Right lobe of liver (tissue), 6 donors: ENCODE measurements at regions not wholly inside any gene's neighbourhood (a gene's known extent, or its start where the extent isn't known, plus 50 kb on each side); places are given as distances from the start of the nearest gene placed in this dataset.

Experiments
- ATAC-seq, 4 donors: fragments of 200-7000 bp; cut with Tn5 transposase; one replicate each; pipeline ENCODE4 v1.9.1; 2020; ENCODE audit warnings: mild to moderate bottlenecking in 4 of 4, moderate library complexity in 4 of 4
- DNase-seq, 3 donors: peaks; one replicate each; pipeline ENCODE4 v3.0.0-alpha.2; 2020
- H3K27ac ChIP-seq, 3 donors: fragments of 200-600 bp; one replicate each; pipeline ENCODE4 v1.8.0; 2022
- H3K27me3 ChIP-seq, 2 donors: fragments of 200-600 bp; one replicate each; pipeline ENCODE4 v1.8.0; 2022
- H3K36me3 ChIP-seq, 4 donors: fragments of 200-600 bp; sonication (generic) in 1 of 4; one replicate each; pipeline versions ENCODE4 v1.5.1 to v1.8.0; 2017 to 2022; ENCODE audit warnings: control low read depth in 1 of 4
- H3K4me1 ChIP-seq, 4 donors: fragments of 200-600 bp; sonication (generic) in 1 of 4; one replicate each; pipeline versions ENCODE4 v1.5.1 to v1.8.0; 2017 to 2022; ENCODE audit warnings: control low read depth in 1 of 4
- H3K4me3 ChIP-seq, 3 donors: fragments of 200-600 bp; one replicate each; pipeline ENCODE4 v1.8.0; 2022
- H3K9me3 ChIP-seq, 4 donors: fragments of 200-600 bp; sonication (generic) in 1 of 4; one replicate each; pipeline versions ENCODE4 v1.5.1 to v1.8.0; 2017 to 2022; ENCODE audit warnings: control low read depth in 1 of 4
- POLR2A ChIP-seq: fragments of 450-650 bp; IDR thresholded peaks from one replicate; pipeline ENCODE4 v1.6.1; 2017; ENCODE audit warnings: antibody characterized with exemption, mild to moderate bottlenecking
- WGBS: methylation state at CpG from one replicate; pipeline ENCODE4 v1.1.6; 2018; ENCODE audit warnings: low coverage, low lambda C conversion rate; ENCODE audit not compliant: insufficient coverage; ENCODE audit errors: missing lambda C conversion rate; 5-methylcytosine and 5-hydroxymethylcytosine counted together
- intact Hi-C, 2 donors: fragments of 100-400 bp; cut with DNase I; formaldehyde crosslinking; loops; one replicate each; pipeline versions ENCODE4 v1.11.2 to v1.14.1; 2022
- TF ChIP-seq, protein P1 (sequence below), 4 donors: fragments of 200-600 bp in 3 of 4; fragments of 450-650 bp in 1 of 4; IDR thresholded peaks; one replicate each; pipeline versions ENCODE4 v1.5.1 to v1.8.0; 2016 to 2022; ENCODE audit warnings: antibody characterized with exemption in 4 of 4, mild to moderate bottlenecking in 2 of 4
- donor health status: DM: no; HTN: yes; CAD: no.
- donor health status: DM: no; HTN: no; CAD: no.
- donor health status: DM: no; HTN: no; CAD: no.
- donor health status: DM: no; HTN: yes; CAD: no.
- donor health status: DM: no; HTN: yes; CAD: no.

DNA sequence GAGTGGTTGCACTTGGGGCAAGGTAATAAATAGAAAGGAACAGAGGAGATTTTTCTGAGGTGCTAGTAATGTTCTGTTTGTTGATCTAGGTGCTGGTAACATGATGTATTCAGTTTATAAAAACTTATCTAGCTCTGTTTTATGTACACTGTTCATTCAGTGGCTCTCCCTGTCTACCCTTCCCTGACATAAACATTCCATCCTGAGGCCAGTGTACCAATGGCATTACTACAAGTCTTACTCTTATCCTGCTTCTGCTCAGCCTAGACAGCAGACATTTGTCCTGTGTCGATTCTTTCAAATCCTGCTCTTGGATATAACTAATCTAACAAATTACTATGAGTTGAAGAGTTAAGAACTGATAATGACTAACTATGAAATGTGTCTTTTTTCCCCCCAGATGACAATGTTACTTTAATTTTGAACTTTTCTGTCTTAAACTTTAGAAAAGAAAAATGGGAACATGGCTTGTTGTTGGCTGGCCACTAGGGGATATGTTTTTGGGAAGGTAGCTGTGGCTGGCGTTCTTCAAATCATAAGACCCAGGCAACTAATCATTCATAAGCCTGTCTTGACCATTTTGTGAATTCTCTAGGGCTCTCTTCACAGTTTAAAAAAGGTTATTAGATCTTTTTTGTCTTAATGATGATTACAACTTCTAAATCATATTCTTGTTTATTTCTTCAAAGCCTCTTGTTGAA lies 390.9 kb downstream of the PBX1 start:
- no peak overlapping the region for H3K27ac ChIP-seq
- TF ChIP-seq POLR2A: no peak
- TF ChIP-seq, protein P1, sequence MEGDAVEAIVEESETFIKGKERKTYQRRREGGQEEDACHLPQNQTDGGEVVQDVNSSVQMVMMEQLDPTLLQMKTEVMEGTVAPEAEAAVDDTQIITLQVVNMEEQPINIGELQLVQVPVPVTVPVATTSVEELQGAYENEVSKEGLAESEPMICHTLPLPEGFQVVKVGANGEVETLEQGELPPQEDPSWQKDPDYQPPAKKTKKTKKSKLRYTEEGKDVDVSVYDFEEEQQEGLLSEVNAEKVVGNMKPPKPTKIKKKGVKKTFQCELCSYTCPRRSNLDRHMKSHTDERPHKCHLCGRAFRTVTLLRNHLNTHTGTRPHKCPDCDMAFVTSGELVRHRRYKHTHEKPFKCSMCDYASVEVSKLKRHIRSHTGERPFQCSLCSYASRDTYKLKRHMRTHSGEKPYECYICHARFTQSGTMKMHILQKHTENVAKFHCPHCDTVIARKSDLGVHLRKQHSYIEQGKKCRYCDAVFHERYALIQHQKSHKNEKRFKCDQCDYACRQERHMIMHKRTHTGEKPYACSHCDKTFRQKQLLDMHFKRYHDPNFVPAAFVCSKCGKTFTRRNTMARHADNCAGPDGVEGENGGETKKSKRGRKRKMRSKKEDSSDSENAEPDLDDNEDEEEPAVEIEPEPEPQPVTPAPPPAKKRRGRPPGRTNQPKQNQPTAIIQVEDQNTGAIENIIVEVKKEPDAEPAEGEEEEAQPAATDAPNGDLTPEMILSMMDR (IDR thresholded peaks at IDR 0.05): no peak
- WGBS: 46% methylated on average over 2 of the region's 2 CpGs

DNA sequence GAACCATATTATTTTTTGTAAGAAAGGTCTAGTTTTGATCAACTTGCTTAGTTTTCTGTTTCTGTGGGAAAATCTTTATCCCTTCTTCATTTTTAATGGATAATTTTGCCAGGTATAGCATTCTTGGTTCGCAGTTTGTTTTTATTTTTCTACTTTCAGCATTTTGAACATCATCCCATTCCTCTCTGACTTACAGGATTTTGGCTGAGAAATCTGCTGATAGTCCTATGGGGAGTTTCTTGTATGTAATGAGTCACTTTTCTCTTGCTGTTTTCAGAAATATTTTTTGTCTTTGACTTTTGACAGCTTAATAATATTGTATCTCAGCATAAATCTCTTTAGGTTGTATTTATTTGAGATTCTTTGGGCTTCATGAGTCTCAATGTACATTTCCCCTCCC lies 389.1 kb downstream of the PBX1 start:
- DNase-seq (no peak), ATAC-seq (no peak)
- intact Hi-C loops: no loop called here
- WGBS: 27% methylated on average over 1 of the region's 1 CpG
- Histone ChIP-seq H3K36me3 (no peaks in the 10 kb centered on the region), H3K9me3 (peaks cover 0 to 4% (median 0%) of the 10 kb centered on the region in 4 donors), H3K27ac (no peak overlapping the region), H3K4me3 (no peak overlapping the region), H3K27me3 (no peaks in the 10 kb centered on the region), H3K4me1 (no peaks in the 10 kb centered on the region)
- TF ChIP-seq POLR2A: no peak
- TF ChIP-seq, protein P1 (IDR thresholded peaks at IDR 0.05): no peak

More for the DNA sequence above, 390.9 kb downstream of the PBX1 start:
- Histone ChIP-seq H3K36me3 (no peaks in the 10 kb centered on the region), H3K4me1 (no peaks in the 10 kb centered on the region), H3K9me3 (peaks cover 0 to 4% (median 0%) of the 10 kb centered on the region in 4 donors), H3K4me3 (no peak overlapping the region), H3K27me3 (no peaks in the 10 kb centered on the region)
- ATAC-seq (no peak), DNase-seq (no peak)
- intact Hi-C loops: no loop called here

DNA sequence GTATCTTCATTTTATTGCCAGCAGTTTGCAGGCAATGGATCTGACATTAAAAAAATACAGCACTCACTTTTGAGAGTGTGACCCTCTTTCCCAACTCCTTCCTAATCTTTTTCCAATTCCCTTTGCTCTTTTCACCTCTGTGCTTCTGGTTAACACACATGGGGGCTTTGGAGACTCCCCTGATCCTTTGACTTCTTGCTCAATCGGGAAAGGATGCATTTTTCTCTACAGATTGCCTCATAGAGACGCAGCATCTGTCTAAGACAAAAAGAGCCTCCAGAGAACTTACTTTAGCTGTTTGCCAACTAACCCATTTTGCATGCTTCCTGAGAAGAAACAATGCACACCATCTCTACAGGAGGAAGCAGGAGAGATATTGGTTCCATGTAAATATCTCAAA lies 378.3 kb downstream of the PBX1 start:
- no peak for DNase-seq
- ATAC-seq: no peak
- Histone ChIP-seq H3K27ac (no peak overlapping the region), H3K9me3 (no peaks in the 10 kb centered on the region), H3K27me3 (no peaks in the 10 kb centered on the region), H3K4me3 (no peak overlapping the region), H3K4me1 (no peaks in the 10 kb centered on the region), H3K36me3 (no peaks in the 10 kb centered on the region)
- intact Hi-C loops: no loop called here
- 11% methylated on average over 2 of the region's 2 CpGs for WGBS
- TF ChIP-seq POLR2A: no peak
- TF ChIP-seq, protein P1 (IDR thresholded peaks at IDR 0.05): no peak

DNA sequence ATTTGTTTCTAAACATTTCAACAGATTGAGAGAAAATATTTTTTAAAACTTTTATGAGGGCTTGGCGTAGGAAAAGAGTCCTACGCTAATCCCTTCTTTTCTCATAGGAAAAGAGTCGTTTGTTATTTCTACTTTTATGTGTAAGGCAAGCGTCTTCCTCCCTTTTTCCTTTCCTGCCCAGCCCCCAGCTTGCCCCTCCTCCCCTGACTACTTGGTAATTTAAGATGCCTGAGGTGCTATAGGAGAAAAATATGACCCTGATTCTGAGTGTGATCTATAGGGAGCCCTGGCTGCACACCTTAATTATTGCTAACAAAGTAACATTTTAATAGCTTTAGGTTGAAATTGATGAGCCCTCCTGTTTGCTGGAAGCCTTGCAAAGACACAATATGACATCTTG lies 373.6 kb downstream of the PBX1 start:
- Histone ChIP-seq H3K27me3 (no peaks in the 10 kb centered on the region), H3K4me3 (no peak overlapping the region), H3K36me3 (no peaks in the 10 kb centered on the region), H3K27ac (no peak overlapping the region), H3K9me3 (no peaks in the 10 kb centered on the region), H3K4me1 (no peaks in the 10 kb centered on the region)
- DNase-seq: no peak
- ATAC-seq: no peak
- WGBS: 49% methylated on average over 4 of the region's 4 CpGs
- no peak for TF ChIP-seq POLR2A
- TF ChIP-seq, protein P1 (IDR thresholded peaks at IDR 0.05): no peak
- intact Hi-C loops: no loop called here

DNA sequence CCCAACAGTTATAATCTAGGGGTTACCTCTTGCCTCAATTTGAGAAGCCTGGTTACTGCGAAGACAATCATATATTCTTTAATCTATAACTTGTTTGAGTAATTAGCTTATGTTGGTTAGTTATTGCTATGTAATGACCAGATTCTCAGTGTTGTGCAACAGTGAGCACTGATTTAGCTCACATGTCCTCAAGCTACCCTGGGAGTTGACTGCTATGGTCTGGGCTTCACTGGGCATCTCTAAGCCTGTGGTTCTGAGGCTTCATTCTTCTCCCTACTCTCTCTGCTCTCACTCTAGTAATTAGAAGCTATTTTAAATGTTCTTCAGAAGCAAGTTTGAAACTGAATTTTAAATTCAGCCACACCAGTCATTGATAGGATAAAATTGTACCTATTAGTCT lies 371.8 kb downstream of the PBX1 start:
- H3K27me3 ChIP-seq: no peaks in the 10 kb centered on the region
- H3K36me3 ChIP-seq: no peaks in the 10 kb centered on the region
- no peak overlapping the region for H3K4me3 ChIP-seq
- H3K9me3 ChIP-seq: no peaks in the 10 kb centered on the region
- DNase-seq: no peak
- intact Hi-C loops: no loop called here
- TF ChIP-seq, protein P1 (IDR thresholded peaks at IDR 0.05): no peak
- TF ChIP-seq POLR2A: no peak
- ATAC-seq: no peak
- 38% methylated on average over 1 of the region's 1 CpG for WGBS
- no peak overlapping the region for H3K27ac ChIP-seq
- no peaks in the 10 kb centered on the region for H3K4me1 ChIP-seq
